Subcutaneous abdominal adipose tissue (tissue), 5 donors: ENCODE measurements at regions not wholly inside any gene's neighbourhood (a gene's known extent, or its start where the extent isn't known, plus 50 kb on each side); places are given as distances from the start of the nearest gene placed in this dataset.
"Not testable (repeated sequence)": the region's sequence is repeated elsewhere in the genome, so short reads cannot be mapped to it uniquely, and the experiment has no call there.

ENCODE experiments used
- H3K27ac ChIP-seq: one replicate; pipeline ENCODE4 v1.7.0; 2013; ENCODE audit warnings: low read depth, mild to moderate bottlenecking, inconsistent platforms, low read length, moderate library complexity
- H3K27me3 ChIP-seq, 5 donors: one replicate each; pipeline ENCODE4 v1.7.0; 2013; ENCODE audit warnings: low read length in 5 of 5, inconsistent platforms in 1 of 5; ENCODE audit not compliant: control insufficient read depth in 5 of 5, insufficient read depth in 4 of 5
- H3K36me3 ChIP-seq, 5 donors: one replicate each; pipeline ENCODE4 v1.7.0; 2013; ENCODE audit warnings: low read length in 5 of 5; ENCODE audit not compliant: control insufficient read depth in 5 of 5, insufficient read depth in 5 of 5
- H3K4me1 ChIP-seq, 5 donors: one replicate each; pipeline ENCODE4 v1.7.0; 2013; ENCODE audit warnings: low read length in 5 of 5, mild to moderate bottlenecking in 3 of 5, moderate library complexity in 1 of 5; ENCODE audit not compliant: control insufficient read depth in 5 of 5, insufficient read depth in 5 of 5
- H3K4me3 ChIP-seq, 5 donors: one replicate each; pipeline ENCODE4 v1.7.0; 2013; ENCODE audit warnings: low read length in 5 of 5, low read depth in 1 of 5
- H3K9ac ChIP-seq, 5 donors: one replicate each; pipeline ENCODE4 v1.7.0; 2013; ENCODE audit warnings: low read length in 5 of 5, mild to moderate bottlenecking in 4 of 5, moderate library complexity in 3 of 5
- H3K9me3 ChIP-seq, 5 donors: one replicate each; pipeline ENCODE4 v1.7.0; 2013; ENCODE audit warnings: low read length in 5 of 5; ENCODE audit not compliant: control insufficient read depth in 5 of 5
- donor health status: healthy.
- donor health status: healthy.
- donor health status: healthy.
- donor health status: healthy.
- donor health status: healthy.

GRCh38 chr14:89743828-89744227, 210.7 kb downstream of the EFCAB11 start:
- H3K4me1 ChIP-seq = no peaks in the 10 kb centered on the region
- no peaks in the 10 kb centered on the region for H3K9me3 ChIP-seq
- H3K27me3 ChIP-seq = no peaks in the 10 kb centered on the region
- H3K9ac ChIP-seq = no peak overlapping the region
- no peak overlapping the region for H3K4me3 ChIP-seq
- no peak overlapping the region for H3K27ac ChIP-seq
- H3K36me3 ChIP-seq = no peaks in the 10 kb centered on the region

GRCh38 chr14:89740241-89740640, 214.3 kb downstream of the EFCAB11 start:
- H3K27ac ChIP-seq = no peak overlapping the region
- H3K27me3 ChIP-seq = no peaks in the 10 kb centered on the region

GRCh38 chr14:89736881-89737280, 217.6 kb downstream of the EFCAB11 start:
- Histone ChIP-seq H3K4me1 (no peaks in the 10 kb centered on the region), H3K9me3 (peaks cover 0 to 5% (median 2%) of the 10 kb centered on the region in 5 donors), H3K36me3 (no peaks in the 10 kb centered on the region), H3K27me3 (no peaks in the 10 kb centered on the region), H3K9ac (no peak overlapping the region), H3K4me3 (no peak overlapping the region), H3K27ac (no peak overlapping the region)

More at GRCh38 chr14:89740241-89740640, 214.3 kb downstream of the EFCAB11 start:
- Histone ChIP-seq H3K9ac (no peak overlapping the region), H3K4me1 (no peaks in the 10 kb centered on the region), H3K4me3 (no peak overlapping the region), H3K36me3 (no peaks in the 10 kb centered on the region), H3K9me3 (no peaks in the 10 kb centered on the region)

- H3K9ac ChIP-seq = no peak overlapping the region
- peaks cover 0 to 8% (median 2%) of the 10 kb centered on the region in 5 donors for H3K9me3 ChIP-seq
- no peak overlapping the region for H3K4me3 ChIP-seq
- no peaks in the 10 kb centered on the region for H3K36me3 ChIP-seq
- no peaks in the 10 kb centered on the region for H3K27me3 ChIP-seq
- no peaks in the 10 kb centered on the region for H3K4me1 ChIP-seq
- H3K27ac ChIP-seq = no peak overlapping the region
Observed at GRCh38 chr14:89731396-89731933, 223.1 kb downstream of the EFCAB11 start.

- Histone ChIP-seq H3K27ac (no peak overlapping the region), H3K4me1 (no peaks in the 10 kb centered on the region), H3K9ac (no peak overlapping the region), H3K4me3 (no peak overlapping the region), H3K27me3 (no peaks in the 10 kb centered on the region), H3K36me3 (no peaks in the 10 kb centered on the region), H3K9me3 (peaks cover 0 to 8% (median 2%) of the 10 kb centered on the region in 5 donors)
Observed at GRCh38 chr14:89730687-89731086, 223.8 kb downstream of the EFCAB11 start.

GRCh38 chr14:89728964-89729363, 225.6 kb downstream of the EFCAB11 start:
- Histone ChIP-seq H3K9me3 (peaks cover 0 to 8% (median 2%) of the 10 kb centered on the region in 5 donors), H3K4me1 (peaks cover 4 to 13% (median 10%) of the 10 kb centered on the region in 5 donors), H3K36me3 (no peaks in the 10 kb centered on the region), H3K9ac (no peak overlapping the region), H3K4me3 (no peak overlapping the region), H3K27ac (no peak overlapping the region), H3K27me3 (no peaks in the 10 kb centered on the region)

GRCh38 chr14:89726226-89726625, 228.3 kb downstream of the EFCAB11 start:
- not testable (repeated sequence) for H3K9ac ChIP-seq, H3K27me3 ChIP-seq, H3K36me3 ChIP-seq, H3K27ac ChIP-seq, H3K9me3 ChIP-seq, H3K4me3 ChIP-seq
- H3K4me1 ChIP-seq = peaks cover 6 to 25% (median 25%) of the 10 kb centered on the region in 5 donors

- Histone ChIP-seq H3K4me1 (peaks cover 7 to 36% (median 31%) of the 10 kb centered on the region in 5 donors), H3K27ac (no peak overlapping the region), H3K27me3 (no peaks in the 10 kb centered on the region), H3K4me3 (peak overlapping the region; percentile 3 to 79 (median 51)), H3K9me3 (no peaks in the 10 kb centered on the region), H3K36me3 (no peaks in the 10 kb centered on the region), H3K9ac (peak overlapping the region in 3 of 5 donors; percentile 13 to 66 (median 19))
Observed at GRCh38 chr14:89724628-89724960, 229.9 kb downstream of the EFCAB11 start.

GRCh38 chr14:89723930-89724627, 230.5 kb downstream of the EFCAB11 start:
- H3K36me3 ChIP-seq = no peaks in the 10 kb centered on the region
- H3K27me3 ChIP-seq = no peaks in the 10 kb centered on the region
- H3K4me1 ChIP-seq = peaks cover 7 to 39% (median 31%) of the 10 kb centered on the region in 5 donors
- H3K4me3 ChIP-seq = peak overlapping the region; percentile 3 to 79 (median 51)
- H3K27ac ChIP-seq = no peak overlapping the region
- no peaks in the 10 kb centered on the region for H3K9me3 ChIP-seq
- H3K9ac ChIP-seq = peak overlapping the region in 3 of 5 donors; percentile 13 to 66 (median 19)

- H3K27me3 ChIP-seq = no peaks in the 10 kb centered on the region
- no peaks in the 10 kb centered on the region for H3K36me3 ChIP-seq
- H3K9me3 ChIP-seq = no peaks in the 10 kb centered on the region
- H3K9ac ChIP-seq = peak overlapping the region in 1 of 5 donors; percentile 36
- H3K27ac ChIP-seq = no peak overlapping the region
- H3K4me3 ChIP-seq = no peak overlapping the region
- H3K4me1 ChIP-seq = peaks cover 7 to 39% (median 31%) of the 10 kb centered on the region in 5 donors
Observed at GRCh38 chr14:89721956-89722355, 232.6 kb downstream of the EFCAB11 start.
